NCI-H2171 treated with DMSO at 0.1 percent for 48 hours (cell line): ENCODE measurements at regions not wholly inside any gene's neighbourhood (a gene's known extent, or its start where the extent isn't known, plus 50 kb on each side); places are given as distances from the start of the nearest gene placed in this dataset.
"Not testable (repeated sequence)": the region's sequence is repeated elsewhere in the genome, so short reads cannot be mapped to it uniquely, and the experiment has no call there.

ENCODE experiments used
- DNase-seq: peaks from one replicate; lab custom pipeline; 2025; lab: John Stamatoyannopoulos, UW

DNA sequence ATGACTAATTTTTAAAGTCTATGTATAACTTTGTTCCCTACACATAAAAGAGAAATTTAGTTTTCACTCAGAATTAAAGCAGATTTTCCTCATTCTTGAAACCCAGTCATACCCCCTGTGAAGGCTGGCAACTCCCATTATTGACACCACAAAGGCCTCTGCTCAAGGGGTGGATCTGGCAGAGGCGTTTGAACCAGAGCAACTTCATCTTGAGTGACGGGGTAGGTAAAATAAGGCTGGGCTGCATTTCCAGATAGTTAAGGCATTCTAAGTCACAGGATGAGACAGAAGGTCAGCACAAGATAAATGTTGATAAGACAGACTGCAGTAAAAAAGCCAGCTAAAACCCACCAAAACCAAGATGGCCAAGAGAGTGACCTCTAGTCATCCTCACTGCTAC is 177.2 kb upstream of the OR13F1 start:
- DNase-seq: no peak

DNA sequence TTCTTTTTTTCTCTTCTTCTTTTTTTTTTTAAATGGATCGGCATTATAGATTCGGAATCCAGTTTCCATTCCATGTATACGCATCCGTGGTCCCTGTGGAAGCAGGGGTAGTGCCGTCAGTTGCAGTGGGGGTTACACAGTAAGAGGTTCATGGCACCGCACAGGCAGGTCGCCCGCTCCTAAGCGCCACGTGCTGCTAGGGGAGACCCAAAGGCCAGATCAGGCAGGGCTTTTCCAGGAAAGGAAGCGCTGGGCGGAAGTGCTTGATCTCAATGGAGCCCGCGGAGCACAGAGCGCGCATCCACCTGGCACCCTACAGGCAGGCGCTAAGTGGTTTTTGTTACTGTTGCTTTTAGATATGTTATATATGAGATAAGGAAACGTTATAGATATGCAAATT is 174.8 kb upstream of the OR13F1 start:
- no peak for DNase-seq

- no peak for DNase-seq
Measured at GRCh38 chr9:104330841-104331240, 173.2 kb upstream of the OR13F1 start.

- DNase-seq: no peak
Measured at GRCh38 chr9:104334549-104334948, 169.5 kb upstream of the OR13F1 start.

DNA sequence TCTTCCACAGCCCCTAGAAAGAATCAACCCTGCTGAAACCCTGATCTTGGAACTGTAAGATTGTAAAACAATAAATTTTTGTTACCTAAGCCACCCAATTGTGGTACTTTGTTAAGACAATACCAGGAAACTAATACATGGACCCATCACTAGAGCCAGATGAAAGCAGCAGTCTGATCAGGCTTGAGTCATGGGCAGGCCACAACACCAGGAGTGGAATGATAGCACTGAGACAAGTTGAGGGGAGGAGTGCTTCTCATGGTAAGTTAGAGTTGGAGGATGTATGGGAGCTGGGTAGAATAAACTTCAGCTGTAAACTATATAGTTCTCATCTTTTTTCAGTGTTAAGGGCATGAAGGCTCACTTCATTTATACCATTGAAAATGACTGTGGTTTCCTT is 164.4 kb upstream of the OR13F1 start:
- no peak for DNase-seq

GRCh38 chr9:104342552-104342951 is 161.5 kb upstream of the OR13F1 start:
- DNase-seq: no peak

DNA sequence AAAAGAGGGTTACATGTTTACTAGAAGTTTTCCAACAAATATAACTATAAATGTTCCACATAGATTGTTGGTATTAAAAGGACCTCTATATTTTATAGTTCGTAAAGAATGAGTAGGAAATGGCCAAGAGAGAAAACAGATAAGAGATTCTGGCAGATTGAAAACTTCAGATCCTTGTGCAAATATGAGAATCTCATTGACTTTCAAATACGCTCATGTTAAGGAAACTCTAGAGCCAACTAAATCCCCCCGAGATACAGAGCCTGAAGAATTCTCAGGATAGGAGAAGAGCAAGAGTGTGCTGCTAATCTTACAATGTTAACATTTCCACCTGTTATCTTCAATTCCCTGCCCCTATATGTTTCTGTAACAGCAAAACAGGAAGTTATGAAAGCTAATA is 159.0 kb upstream of the OR13F1 start:
- peak; percentile 38 for DNase-seq

DNA sequence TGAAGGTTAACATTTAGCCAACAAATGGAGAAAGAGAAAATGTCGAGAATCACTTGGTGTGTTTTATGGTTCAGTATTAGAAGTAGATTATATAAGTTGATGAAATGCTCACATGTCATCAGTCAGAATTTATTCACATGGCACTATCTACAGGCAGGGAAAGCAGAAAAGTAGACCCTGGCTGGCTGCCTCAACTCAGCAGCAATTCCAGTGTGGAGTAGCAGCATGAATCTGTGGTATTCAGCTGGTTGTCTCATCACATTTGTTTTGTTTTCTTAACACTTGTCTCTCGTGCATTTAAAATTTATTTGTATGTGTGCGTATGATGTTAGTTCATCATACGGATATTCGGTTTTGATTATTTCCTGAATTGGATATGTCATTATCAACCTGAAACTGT is 153.5 kb upstream of the OR13F1 start:
- DNase-seq: no peak

DNA sequence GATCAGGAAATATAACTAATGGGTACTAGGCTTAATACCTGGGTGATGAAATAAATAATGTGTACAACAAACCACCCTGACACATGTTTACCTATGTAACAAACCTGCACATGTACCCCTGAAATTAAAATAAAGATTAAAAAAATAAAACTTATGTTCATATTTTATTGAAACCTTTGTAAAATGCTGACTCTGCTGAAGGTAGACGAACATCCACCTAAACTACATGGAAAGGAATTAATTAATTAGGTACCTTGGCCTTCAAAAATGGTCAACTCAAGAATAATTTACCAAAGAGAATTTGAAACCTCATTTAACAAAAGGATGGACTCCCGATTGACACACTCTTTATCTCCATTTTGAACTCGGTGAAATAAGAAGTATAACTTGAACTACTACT is 152.3 kb upstream of the OR13F1 start:
- no peak for DNase-seq

DNA sequence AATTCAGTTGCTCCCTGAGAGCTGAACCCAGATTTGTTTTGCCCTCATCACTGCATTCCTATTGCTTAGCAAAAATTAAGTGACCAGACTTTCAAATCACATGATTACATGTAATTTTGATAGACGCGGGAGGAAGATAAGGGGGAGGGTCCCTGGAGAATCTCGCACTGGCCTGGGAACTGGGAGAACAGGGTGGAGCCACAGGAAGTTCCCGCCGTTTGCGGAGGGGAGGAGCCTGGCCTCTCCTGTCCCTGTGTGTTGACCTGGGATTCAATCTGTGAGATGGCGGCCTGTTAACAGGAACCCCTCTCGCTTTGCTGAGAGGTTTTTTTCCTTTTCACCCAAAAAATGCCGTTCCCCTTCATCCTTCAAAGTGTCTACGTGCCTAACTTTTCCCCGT is 142.9 kb upstream of the OR13F1 start:
- DNase-seq: no peak

DNA sequence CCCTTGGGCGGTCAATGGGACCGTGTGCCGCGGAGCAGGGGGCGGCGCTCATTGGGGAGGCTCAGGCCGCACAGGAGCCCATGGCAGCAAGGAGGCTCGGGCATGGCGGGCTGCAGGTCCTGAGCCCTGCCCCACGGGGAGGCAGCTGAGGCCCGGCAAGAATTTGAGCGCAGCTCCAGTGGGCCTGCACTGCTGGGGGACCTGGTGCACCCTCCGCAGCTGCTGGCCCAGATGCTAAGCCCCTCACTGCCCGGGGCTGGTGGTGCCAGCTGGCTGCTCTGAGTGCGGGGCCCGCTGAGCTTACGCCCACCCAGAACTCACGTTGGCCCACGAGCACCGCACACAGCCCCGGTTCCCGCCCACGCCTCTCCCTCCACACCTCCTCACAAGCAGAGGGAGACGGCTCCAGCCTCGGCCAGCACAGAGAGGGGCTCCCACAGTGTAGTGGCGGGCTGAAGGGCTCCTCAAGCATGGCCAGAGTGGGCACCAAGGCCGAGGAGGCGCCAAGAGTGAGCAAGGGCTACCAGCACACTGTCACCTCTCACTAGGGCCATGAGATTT is 141.1 kb upstream of the OR13F1 start:
- DNase-seq: no peak

DNA sequence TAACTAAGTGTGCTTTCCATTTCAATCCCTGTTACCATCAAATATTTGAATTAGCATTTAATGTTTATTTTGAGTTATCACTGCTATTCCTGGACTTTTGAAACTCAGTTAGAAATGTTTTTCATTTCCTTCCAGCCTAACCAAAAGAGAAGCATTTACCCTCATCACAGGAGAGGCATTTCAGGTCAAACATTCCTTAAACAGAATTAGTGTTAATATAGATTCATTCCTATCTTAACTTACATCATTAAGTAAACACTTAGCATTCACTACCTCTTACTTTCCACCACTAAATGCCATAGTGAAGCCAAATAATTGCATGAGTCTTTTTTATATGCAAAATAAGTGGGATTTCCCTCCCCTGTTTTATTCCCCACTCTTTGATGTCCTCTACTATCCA is 136.6 kb upstream of the OR13F1 start:
- DNase-seq: no peak

DNA sequence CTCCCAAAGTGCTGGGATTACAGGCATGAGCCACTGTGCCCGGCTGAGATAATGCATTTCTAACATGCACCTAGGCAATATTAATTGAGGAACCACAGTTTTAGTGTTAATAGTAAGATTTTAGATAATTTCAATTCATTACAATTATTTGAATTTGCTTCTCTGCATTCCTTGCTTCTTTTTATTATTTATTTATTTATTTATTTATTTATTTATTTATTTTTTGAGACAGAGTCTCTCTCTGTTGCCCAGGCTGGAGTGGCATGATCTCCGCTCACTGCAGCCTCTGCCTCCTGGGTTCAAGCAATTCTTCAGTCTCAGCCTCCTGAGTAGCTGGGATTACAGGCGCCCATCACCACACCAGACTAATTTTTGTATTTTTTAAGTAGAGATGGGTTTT is 135.7 kb upstream of the OR13F1 start:
- not testable (repeated sequence) for DNase-seq

DNA sequence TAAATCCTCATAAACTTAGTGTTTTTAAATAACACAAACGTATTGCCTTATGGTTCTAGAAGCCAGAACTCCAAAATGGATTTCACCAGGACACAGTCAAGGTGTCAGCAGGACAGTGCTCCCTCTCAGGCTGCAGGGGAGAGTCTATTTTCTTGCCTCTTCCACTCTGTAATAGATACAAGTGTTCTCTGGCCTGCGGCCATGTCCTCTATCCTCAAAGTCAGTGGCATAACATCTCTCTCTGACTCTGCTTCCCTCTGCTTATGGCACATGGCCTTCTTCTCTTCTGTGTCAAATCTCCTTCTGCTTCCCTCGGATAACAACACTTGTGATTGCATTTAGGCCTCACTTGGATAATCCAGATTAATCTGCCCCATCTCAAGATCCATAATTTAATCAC is 129.4 kb upstream of the OR13F1 start:
- DNase-seq: no peak

DNA sequence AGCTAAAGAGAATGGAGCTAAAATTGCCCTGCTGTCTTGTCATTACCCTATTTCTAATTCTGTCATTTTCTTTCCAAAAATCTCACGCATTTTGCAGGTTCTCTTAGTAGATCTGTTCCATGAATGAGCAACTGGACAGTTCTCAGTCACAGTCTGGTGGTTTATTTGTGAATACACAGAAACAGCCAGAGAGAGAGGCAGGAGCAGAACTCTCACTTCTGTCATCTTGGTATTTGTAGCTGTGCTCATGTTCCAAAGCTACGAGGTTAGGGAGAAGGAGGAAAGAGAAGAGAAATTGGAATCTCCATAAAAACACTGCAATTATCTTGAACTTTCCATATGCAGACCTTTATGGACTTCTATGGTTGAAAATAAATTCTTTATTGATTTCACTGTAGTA is 118.0 kb upstream of the OR13F1 start:
- no peak for DNase-seq

GRCh38 chr9:104386425-104387069 is 117.5 kb upstream of the OR13F1 start:
- DNase-seq: peak; percentile 70

- no peak for DNase-seq
Measured at GRCh38 chr9:104388071-104388470, 116.0 kb upstream of the OR13F1 start.

DNA sequence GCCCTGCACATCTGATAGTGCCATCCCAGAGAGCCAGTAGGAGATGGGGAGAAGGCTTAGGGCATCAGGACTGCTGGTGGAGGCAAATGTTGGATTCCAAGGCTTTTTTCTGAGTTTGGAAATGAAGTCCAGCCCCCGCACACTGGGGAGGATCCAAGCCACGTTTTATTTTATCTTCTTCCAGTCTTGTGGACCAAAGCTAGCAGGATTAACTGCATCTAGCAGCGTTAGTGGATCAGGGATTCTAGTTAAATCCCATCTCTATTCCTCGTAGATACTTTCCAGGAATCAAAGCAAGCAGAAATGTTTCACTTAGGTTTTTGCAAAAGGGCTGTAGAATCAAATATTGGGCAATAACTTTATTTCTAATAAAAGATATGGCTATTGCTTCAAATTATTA is 114.7 kb upstream of the OR13F1 start:
- DNase-seq: no peak

DNA sequence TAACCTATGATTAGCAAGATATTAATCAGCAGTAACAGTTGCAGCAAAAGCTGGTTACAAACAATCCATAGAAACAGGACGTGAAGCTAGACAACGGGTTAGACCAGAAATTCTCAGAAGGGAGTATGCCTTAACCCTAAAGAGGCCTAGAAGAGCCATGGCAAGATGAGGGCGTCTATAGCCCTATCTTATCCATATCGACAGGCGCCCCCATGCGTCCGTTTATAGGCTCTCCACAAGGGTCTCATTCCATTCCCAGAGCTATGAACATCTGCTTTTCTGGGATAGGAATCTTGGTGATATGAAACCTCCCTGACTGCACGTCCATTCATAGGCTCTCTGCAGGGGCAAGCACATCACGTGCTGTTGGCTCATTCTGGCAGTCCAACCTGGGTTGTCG is 109.2 kb upstream of the OR13F1 start:
- not testable (repeated sequence) for DNase-seq

- no peak for DNase-seq
Measured at GRCh38 chr9:104412238-104412637, 91.8 kb upstream of the OR13F1 start.

DNA sequence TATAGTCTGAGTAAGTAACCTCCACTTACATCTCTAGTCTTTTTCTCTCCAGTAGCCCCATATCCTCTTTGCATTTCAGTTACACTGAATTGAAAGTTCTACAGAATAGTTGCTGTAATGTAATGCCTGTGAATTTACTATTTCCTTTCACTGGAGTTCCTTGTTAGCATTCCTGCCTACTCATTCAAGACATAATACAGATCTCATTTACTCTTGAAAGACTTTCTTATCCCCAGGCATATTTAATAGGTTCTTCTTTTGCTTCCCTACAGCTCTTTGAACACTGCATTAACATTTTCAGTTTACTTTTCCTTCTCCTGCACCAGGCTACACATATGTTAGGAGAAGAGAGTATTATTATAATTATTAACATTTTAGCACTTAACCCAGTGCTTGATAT is 87.6 kb upstream of the OR13F1 start:
- no peak for DNase-seq

GRCh38 chr9:104417296-104417695 is 86.8 kb upstream of the OR13F1 start:
- DNase-seq: no peak

GRCh38 chr9:104429031-104429546 is 75.0 kb upstream of the OR13F1 start:
- DNase-seq: no peak

GRCh38 chr9:104435059-104435458 is 69.0 kb upstream of the OR13F1 start:
- no peak for DNase-seq
